ENCODE measurements at regions not wholly inside any gene's neighbourhood (a gene's known extent, or its start where the extent isn't known, plus 50 kb on each side); places are given as distances from the start of the nearest gene placed in this dataset.
"Not testable (repeated sequence)": the region's sequence is repeated elsewhere in the genome, so short reads cannot be mapped to it uniquely, and the experiment has no call there.

DNA sequence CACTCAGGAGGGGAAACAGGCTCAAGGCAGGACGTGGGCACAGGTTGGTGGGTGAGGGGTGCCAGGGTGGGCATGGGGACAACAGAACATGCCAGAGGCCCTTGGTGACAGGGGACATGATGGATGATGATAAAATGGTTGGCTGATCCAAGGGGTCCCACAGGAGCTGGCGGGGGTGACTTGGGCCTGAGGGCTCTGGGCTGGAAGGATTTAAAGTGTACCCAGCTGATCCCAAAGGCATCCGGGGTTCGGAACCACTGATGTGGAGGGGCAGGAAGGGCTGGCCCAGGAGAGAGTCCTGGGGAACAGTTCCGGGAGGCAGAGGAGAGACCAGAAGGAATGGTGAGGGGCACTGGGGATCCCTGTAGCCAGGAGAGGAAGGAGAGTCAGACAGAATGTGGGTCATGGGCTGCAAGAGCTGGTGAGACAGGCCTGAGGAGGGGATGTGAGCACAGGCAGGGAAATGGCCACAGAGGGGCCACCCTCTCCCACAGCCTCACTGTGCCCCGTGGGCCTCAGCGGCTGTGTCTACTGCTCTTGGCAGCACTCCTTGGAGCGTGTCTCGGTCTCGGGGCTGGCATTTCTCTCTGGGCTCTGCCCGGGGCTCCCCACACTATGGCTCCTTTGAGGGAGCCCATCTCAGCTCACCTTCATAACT is 70.7 kb upstream of the PTPN20 start:
- not testable (repeated sequence) for H3K4me1 ChIP-seq (ENCODE audit: insufficient read depth, low read length); H3K9me3 ChIP-seq (ENCODE audit: low read depth, low read length); H3K4me3 ChIP-seq (ENCODE audit: low read length); H3K27me3 ChIP-seq (ENCODE audit: insufficient read depth, low read length)

DNA sequence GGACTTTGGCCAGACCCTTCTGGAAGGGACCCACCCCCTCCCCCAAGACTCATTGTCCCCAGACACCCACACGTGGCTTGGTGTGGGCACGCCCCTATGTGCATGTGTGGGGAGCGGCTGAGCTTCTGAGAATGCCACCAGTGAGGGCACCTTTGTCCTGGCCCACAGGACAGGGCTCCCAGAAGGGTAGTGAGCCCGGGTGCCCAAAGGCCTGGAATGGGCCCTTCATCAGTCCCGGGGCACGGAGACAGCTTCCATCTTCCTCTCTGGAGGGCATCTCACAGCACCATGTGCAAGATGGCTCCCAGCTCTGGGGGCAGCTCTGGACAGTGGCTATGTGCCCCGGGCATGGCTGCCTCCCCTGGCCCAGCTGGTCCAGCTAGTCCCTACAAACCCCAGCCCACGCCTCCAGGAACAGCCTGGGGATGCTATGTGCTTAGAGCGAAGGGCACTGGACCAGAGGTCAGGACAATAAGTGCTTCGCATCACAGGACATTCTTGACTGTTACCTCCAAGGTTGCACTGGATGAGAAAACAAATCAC is 70.1 kb upstream of the PTPN20 start:
- H3K27me3 ChIP-seq (ENCODE audit: insufficient read depth, low read length); H3K4me3 ChIP-seq (ENCODE audit: low read length); H3K4me1 ChIP-seq (ENCODE audit: insufficient read depth, low read length); H3K9me3 ChIP-seq (ENCODE audit: low read depth, low read length): not testable (repeated sequence)

DNA sequence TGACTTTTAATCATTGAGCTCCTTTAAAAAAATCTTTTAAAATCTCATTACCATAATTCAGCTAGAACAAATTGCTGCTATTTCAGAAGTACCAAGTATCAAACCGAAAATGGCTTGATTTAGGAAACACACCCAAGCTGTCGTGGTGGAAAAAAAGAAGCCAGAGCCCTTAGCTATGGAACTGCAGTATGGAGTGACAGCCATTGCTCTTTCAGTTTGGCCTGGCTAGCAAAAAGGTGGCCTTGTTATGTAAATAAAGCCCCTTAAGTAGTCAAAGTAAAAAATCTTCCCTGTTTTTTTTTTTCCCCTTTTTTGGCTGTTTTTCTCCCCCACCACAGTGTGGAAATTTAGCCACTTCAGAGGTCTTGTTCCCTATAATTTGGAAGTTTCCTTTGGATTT is 66.0 kb upstream of the PTPN20 start:
- H3K9me3 ChIP-seq (ENCODE audit: low read depth, low read length); H3K27me3 ChIP-seq (ENCODE audit: insufficient read depth, low read length); H3K4me1 ChIP-seq (ENCODE audit: insufficient read depth, low read length); H3K4me3 ChIP-seq (ENCODE audit: low read length): not testable (repeated sequence)

DNA sequence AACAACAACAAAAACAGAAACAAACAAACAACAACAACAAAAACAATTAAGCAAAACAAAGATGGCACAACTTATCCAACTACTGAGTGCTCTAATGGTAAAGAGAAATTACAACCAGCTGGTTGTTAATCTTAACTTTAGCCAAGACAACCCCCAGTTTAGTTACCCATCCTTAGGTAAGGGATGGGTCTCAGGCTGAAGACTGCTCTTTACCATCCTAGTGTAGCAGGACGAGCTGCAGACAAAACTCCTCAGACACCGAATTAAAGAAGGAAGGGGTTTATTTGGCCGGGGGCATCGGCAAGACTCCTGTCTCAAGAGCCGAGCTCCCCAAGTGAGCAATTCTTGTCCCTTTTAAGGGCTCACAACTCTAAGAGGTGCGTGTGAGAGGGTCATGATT is 65.6 kb upstream of the PTPN20 start:
- H3K4me3 ChIP-seq (ENCODE audit: low read length); H3K4me1 ChIP-seq (ENCODE audit: insufficient read depth, low read length); H3K9me3 ChIP-seq (ENCODE audit: low read depth, low read length); H3K27me3 ChIP-seq (ENCODE audit: insufficient read depth, low read length): not testable (repeated sequence)

DNA sequence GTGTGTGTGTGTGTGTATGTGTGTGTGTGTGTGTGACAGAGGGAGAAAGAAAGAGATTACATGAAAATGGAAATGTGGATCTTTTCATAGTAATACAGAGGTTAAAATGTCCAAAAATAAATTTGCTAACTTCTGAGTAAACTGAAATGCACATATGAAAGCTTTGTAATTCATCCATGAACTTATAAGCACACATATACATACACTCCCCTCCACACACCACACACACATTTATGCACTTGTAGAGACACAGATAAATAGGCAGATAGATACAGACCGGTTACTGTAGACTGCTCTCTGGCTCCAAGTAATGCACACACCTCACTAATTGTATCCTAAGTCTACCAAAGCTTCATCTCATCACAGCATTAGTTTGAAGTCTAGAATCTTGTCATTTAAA is 50.5 kb upstream of the PTPN20 start:
- not testable (repeated sequence) for H3K27me3 ChIP-seq (ENCODE audit: insufficient read depth, low read length); H3K4me3 ChIP-seq (ENCODE audit: low read length); H3K9me3 ChIP-seq (ENCODE audit: low read depth, low read length); H3K4me1 ChIP-seq (ENCODE audit: insufficient read depth, low read length)

Data from mononuclear cell (primary cell).